ENCODE measurements at regions not wholly inside any gene's neighbourhood (a gene's known extent, or its start where the extent isn't known, plus 50 kb on each side); places are given as distances from the start of the nearest gene placed in this dataset.

- peak; percentile 45 for DNase-seq
These were observed 53.0 kb upstream of the DAZL start for GRCh38 chr3:16658004-16658924.

DNA sequence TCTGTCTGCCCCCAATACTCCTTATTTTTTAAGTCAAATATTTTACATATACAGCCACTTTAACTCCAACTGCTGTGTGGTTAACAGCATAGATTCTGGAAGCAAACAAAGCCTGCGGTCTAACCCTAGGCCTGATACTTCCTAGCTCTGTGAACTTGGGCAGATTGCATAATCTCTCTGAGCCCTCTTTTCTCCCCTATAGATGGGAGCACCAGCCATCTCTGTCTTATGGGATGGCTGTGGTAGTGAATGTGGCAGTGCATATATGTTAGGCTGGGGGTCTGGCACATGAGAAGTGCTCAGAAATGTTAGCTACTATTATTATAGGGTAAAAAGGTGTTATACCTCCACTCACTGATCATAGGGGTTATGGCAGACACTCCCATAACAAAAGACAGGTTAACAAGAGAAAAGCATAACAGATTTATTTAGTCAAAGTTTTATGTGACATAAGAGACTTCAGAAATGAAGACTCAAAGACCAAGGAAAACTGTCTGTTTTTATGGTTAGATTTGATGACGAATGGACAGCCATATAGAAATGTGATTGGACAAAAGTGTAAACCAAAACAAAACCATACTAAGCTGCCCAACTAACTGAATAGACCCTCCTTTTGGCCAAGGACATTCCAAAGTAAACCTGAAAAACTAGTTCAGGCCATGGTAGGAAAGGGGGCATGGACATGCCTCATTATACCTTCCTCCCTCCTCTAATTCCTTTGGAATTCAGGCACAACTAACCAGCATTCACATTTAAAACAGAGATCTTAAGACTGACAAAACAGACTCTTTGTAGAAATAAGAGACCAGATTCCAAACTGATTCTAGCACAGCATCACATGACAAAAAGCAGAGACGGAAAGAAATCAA is 53.9 kb upstream of the DAZL start:
- DNase-seq = no peak

DNA sequence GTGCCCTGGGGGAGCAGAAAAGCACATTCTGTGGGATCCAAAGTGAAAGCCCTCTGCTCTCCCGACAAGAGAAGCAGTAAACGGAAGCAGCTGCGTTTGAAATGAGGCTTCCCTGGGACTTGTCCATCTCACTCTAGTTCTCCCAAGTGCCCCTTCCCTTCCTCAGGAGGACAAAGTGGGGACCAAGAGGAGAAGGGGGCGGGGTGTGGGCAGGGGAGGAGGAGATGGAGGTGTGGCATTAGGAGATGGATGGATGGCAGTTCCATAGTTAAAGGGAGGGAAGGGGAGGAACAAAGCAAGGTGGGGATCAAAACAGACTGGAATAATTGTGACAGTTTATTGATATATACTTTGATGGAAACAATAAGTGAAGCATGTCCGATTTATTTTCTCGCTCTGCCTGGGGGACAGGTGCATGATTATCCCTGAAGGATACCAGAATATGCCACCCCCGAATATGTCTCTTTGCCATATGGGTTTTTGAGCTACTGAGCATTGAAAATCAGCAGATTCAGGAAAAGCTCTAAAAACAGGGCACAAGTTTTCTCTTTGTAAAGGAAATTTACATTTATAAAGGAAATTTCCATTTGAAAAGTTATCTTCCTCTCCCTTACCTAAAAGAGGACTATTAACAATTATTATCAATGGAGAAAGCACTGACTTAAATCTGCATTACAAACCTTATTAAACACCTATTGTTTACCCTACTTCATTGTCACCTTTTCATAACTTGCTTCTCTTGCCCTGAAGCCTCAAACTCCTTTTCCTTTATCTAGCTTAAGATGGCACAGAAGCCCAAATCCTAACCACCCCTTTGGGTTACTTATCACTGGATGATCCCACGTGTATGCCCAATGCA is 58.9 kb upstream of the DAZL start:
- peak; percentile 30 for DNase-seq

DNA sequence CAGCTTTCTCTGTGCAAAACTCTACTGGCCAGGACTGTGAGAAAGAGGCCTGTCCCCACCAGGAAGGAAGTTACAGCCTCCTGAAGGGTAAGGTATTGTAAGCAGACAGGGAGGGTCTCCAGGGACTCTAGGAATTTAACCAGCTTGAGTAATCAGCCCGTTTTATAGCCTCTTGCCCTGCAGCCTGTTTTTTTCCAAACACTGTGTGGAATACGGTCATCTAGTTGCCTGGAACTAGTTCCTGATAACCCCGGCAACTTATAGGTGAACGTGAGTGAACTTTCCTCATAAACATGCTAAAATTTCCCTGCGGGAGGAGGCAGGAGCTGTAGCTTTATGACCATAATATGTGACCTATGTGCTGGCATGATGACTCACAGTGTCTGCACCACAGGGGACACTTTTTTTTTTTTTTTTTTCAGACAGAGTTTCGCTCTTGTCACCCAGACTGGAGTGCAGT is 60.1 kb upstream of the DAZL start:
- no peak for DNase-seq

- DNase-seq = no peak
These were observed 61.0 kb upstream of the DAZL start for GRCh38 chr3:16666206-16666605.

DNA sequence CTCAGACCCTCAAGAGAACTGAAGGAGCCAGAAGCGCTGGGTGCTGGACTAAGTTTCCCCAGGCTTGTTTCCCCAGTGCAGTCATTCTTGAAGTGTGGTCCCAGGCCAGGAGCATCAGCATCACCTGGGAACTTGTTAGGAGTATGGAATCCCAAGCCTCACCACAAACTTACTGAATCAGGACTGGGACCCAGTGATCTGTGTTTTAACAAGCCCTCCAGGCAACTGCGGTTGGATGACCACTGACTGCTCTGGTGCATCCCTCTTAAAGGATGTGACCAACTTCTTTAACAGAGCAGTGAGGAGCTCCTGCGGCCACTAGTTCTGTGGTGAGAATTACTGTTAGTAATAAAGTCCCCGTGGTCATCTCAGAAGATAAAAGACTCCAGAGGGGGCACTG is 62.4 kb upstream of the DAZL start:
- DNase-seq = no peak

GRCh38 chr3:16668776-16669545 is 63.7 kb upstream of the DAZL start:
- peak; percentile 25 for DNase-seq

DNA sequence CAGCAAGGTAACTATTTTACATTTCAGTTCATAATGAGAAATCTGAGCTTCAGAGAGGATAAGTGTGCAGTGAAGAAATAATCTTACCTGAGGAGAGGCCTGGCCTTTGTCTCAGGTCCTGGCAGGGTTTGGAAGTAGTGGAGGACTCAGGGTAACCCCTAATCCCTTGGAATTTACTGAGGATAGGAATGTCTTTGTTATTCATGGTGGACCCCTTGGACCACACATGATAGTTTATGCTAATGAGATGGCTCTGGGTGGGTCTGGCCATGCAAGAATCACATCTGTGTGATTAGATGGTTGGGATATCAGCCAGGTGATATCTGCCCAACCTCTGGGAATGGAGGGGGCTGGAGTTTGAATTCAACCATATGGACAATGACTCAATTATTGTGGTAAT is 65.0 kb upstream of the DAZL start:
- DNase-seq = no peak

DNA sequence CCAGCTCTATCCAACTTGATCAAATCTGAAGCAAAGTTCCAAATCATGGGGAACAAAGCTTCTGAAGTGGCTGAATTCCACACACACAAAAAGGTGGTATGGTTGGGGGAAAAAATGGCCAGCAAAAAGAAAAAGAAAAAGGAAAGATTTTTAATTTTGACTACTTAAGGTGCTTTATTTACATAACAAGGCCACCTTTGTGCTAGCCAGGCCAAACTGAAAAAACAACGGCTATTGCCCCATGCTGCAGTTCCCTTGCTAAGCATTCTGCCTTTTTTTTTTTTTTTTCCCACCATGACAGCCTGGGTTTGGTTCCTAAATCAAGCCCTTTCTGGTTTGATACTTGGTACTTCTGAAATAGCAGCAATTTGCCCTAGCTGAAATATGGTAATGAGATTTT is 66.5 kb upstream of the DAZL start:
- DNase-seq = no peak

DNA sequence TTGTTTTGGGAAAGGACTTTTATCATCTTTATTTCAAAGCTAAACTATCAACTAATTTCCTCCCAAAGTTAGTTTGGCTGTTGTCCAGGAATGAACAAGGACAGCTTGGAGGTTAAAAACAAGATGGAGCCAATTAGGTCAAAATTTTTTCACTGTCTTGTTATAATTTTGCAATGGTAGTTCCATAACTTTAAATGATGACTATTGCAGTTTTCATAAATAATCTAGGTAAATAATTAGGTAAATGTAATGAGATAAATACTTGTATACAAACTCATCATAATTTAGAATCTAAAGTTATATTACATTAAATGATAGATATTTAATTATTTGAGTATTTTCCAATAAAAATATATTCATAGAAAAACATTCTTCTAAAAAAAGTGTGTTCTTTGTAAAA is 68.3 kb upstream of the DAZL start:
- no peak for DNase-seq

DNA sequence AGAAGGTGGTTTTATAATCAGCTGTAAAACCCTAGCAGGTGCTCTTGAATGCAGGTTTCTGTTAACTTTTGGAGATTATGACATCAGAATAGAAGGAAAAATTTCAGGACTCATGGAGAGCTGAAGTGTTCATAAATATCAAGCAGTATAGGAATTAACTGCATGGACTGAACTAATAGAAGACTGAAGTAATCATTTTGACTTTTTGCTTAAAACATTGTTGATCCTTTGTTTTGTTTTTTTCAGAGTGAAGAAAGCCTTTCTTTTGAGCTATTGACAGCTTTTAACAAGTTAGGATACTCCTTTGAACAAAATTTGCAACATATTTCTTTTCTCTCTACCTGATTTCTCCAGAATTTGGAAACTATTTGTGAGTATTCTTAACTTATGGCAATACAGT is 70.6 kb upstream of the DAZL start:
- no peak for DNase-seq

- no peak for DNase-seq
These were observed 81.5 kb upstream of the DAZL start for GRCh38 chr3:16686679-16687078.

- no peak for DNase-seq
These were observed 82.0 kb upstream of the DAZL start for GRCh38 chr3:16687221-16687620.

GRCh38 chr3:16692486-16693344 is 87.5 kb upstream of the DAZL start:
- no peak for DNase-seq

DNA sequence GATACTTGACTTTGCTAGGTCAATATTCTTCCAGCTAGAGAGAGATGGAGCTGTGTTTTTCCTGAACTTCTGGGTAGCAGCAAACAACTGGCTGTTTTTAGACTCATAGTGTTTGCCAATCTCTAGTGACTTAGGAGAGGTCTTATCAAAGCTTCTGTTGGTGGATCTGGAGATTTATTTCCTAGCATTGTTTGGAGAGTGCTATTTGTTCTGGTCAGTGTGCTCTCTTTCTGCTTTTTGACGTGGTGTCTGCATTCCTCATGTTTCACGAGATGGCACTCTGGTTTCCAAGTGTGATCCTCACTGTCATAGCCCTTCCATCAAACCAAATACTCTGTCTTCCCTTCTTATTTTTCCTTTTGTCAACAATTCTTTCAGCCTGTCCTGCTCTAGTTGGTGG is 88.6 kb upstream of the DAZL start:
- no peak for DNase-seq

DNA sequence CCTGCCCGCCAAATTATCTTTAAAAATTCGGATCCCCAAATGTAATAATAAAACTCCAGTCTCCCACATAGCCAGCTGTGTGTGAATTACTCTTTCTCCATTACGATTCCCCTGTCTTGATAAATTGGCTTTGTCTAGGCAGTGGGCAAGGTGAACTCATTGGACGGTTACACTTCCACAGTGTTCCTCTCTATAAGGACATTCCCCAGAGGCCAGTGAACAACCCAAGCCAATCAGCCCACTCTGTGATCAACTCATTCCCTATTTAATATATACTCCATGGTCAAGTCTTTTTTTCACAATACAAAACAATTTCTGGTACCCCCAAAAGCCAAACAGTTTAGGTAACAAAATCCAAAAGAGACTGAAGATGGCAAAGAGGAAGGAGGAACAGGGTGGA is 90.5 kb upstream of the DAZL start:
- no peak for DNase-seq

DNA sequence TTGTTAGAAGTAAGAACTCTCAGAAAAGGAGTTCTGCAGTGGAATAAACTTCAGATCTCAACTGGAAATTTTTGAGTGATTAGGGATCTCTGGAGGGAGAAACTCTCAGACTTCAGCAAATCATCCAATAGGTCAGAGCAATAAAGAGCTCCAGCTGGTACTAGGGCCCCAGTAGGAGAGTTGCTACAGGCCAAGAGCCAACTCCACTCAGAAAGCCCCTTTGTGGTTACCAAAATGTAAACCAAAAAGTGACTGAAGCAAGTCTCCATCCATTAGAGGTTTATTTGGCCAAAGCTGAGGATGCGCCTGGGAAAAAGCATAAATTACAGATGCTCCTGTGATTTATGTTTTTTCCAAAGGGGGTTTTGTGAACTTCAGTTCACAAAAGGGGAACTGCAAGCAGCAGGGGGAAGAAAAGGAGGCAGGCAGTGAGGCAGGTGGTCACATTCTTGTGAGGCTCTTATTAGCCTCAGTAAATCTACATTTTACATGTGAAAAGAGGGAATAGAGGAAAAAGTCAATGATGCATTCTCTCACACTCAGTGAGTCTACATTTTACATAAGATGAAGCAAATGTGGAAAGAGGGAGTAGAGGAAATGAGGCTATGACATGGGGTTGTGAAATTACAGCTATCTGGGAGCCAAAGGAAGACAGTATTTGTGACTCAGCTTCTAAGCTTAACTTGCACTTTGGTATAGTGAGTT is 92.4 kb upstream of the DAZL start:
- no peak for DNase-seq

GRCh38 chr3:16700651-16701050 is 95.4 kb upstream of the DAZL start:
- DNase-seq = no peak

DNA sequence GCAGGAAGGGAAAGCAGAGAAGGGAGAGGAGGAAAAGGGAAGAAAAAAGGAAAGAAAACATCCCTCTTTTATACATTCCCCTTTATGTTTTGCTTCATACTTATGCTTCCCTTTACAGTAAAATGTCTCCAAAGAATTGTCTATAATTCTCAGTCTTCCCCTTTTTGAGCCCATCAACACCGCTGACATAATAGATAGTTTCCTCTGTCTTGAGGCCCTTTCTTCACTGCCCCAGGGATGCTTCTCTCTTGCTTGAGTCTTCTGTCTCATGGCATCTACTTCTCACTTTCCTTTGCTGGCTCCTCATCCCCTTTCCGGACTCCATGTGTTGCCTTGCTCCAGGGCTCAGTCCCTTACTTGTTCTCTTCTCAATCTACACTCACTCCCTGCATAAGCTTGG is 99.7 kb upstream of the DAZL start:
- DNase-seq = no peak

GRCh38 chr3:16707260-16707659 is 102.0 kb upstream of the DAZL start:
- no peak for DNase-seq

DNA sequence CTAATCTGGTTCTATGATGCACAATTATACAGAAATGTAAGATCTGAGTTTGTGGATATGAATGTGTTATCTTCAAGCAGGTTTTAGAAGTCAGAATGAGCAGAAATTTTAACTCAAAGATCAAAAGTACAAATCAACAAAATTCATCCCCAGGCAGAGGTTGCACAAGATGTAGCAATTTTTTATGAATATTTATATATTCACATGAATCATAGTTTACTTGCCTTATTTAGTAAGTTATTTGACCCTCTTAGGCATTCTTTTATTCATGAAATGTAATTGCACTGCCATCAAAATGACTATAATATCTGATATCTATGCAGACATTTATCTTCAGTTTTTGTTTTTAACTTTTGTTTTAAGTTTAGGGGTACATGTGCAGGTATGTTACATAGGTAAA is 103.1 kb upstream of the DAZL start:
- no peak for DNase-seq

Data from NCI-H524 treated with DMSO at 0.1 percent for 48 hours (cell line).